Lung (tissue), 11 donors: ENCODE measurements at regions not wholly inside any gene's neighbourhood (a gene's known extent, or its start where the extent isn't known, plus 50 kb on each side); places are given as distances from the start of the nearest gene placed in this dataset.

Source experiments
- ATAC-seq: fragments of 200-7000 bp; cut with Tn5 transposase; one replicate; pipeline ENCODE4 v1.9.1; 2020; ENCODE audit warnings: moderate number of reproducible peaks; ENCODE audit not compliant: insufficient read depth, low FRiP score
- DNase-seq, 3 donors: peaks; one replicate each; pipeline ENCODE4 v3.0.0-alpha.2; 2013 to 2017
- H3K27ac ChIP-seq, 2 donors: one replicate each; pipeline ENCODE4 v1.5.1; 2013; ENCODE audit warnings: mild to moderate bottlenecking in 2 of 2, moderate library complexity in 2 of 2, control low read depth in 1 of 2, inconsistent platforms in 1 of 2, low read depth in 1 of 2, low read length in 1 of 2
- H3K27me3 ChIP-seq, 3 donors: one replicate each; pipeline ENCODE4 v1.5.1; 2013; ENCODE audit warnings: low read length in 2 of 3; ENCODE audit not compliant: control insufficient read depth in 3 of 3, insufficient read depth in 3 of 3
- H3K36me3 ChIP-seq, 4 donors: one replicate each; pipeline ENCODE4 v1.5.1; 2013; ENCODE audit warnings: low read length in 4 of 4, mild to moderate bottlenecking in 1 of 4, moderate library complexity in 1 of 4; ENCODE audit not compliant: control insufficient read depth in 4 of 4, insufficient read depth in 4 of 4
- H3K4me1 ChIP-seq, 5 donors: one replicate each; pipeline ENCODE4 v1.5.1; 2013; ENCODE audit warnings: low read length in 5 of 5, mild to moderate bottlenecking in 2 of 5, moderate library complexity in 1 of 5; ENCODE audit not compliant: control insufficient read depth in 5 of 5, insufficient read depth in 5 of 5
- H3K4me3 ChIP-seq: one replicate; pipeline ENCODE4 v1.5.1; 2013; ENCODE audit warnings: mild to moderate bottlenecking, control low read depth, moderate library complexity
- H3K9ac ChIP-seq, 2 donors: one replicate each; pipeline ENCODE4 v1.5.1; 2013; ENCODE audit warnings: low read length in 2 of 2, control low read depth in 1 of 2; ENCODE audit not compliant: insufficient read depth in 1 of 2
- H3K9me3 ChIP-seq, 4 donors: one replicate each; pipeline ENCODE4 v1.5.1; 2013; ENCODE audit warnings: low read length in 3 of 4, mild to moderate bottlenecking in 1 of 4, moderate library complexity in 1 of 4; ENCODE audit not compliant: control insufficient read depth in 4 of 4, insufficient read depth in 3 of 4
- WGBS, 2 donors: extraction: QIAGEN DNeasy Blood & Tissue Kit; methylation state at CpG; one replicate each; pipeline ENCODE4 v1.1.7; 2013; 5-methylcytosine and 5-hydroxymethylcytosine counted together
- TF ChIP-seq, protein P1 (sequence below): IDR thresholded peaks from 2 replicates; pipeline ENCODE4 v1.5.1; 2012; ENCODE audit warnings: mild to moderate bottlenecking; ENCODE audit errors: control extremely low read depth, extremely low read depth
- donor health status: control.
- donor health status: control.
- donor health status: Bipolar disorder and iron deficiency.
- donor health status: healthy.
- donor health status: DM: yes; HTN: yes; CAD: no.

DNA sequence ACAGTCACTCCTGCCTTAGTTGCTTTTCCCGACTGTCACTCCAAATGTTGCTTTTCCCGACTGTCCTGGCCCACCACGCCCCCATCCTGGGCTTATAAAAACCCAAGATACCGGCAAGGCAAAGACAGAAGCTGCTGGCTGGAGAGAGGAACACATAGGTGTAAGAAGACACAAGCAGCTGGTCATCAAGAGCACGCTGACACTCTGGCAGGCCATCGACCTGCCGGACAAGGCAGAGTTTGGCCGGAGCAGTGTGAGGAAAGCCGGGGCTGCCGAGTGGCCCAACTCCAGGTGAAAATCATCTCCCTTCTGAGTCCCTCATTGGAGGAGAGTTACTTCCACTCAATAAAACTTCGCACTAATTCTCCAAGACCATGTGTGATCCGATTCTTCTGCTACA, 349.5 kb downstream of the SLITRK1 start:
- no peak for ATAC-seq
- no peak overlapping the region for H3K4me3 ChIP-seq
- H3K9ac ChIP-seq, result no peak overlapping the region
- H3K27me3 ChIP-seq, result no peaks in the 10 kb centered on the region
- WGBS, 2 donors, result 89 to 93% methylated on average over 12 of the region's 12 CpGs
- H3K27ac ChIP-seq, result no peak overlapping the region
- H3K36me3 ChIP-seq, result no peaks in the 10 kb centered on the region
- peaks cover 0 to 3% (median 0%) of the 10 kb centered on the region in 4 donors for H3K9me3 ChIP-seq
- H3K4me1 ChIP-seq, result no peaks in the 10 kb centered on the region
- TF ChIP-seq, protein P1, sequence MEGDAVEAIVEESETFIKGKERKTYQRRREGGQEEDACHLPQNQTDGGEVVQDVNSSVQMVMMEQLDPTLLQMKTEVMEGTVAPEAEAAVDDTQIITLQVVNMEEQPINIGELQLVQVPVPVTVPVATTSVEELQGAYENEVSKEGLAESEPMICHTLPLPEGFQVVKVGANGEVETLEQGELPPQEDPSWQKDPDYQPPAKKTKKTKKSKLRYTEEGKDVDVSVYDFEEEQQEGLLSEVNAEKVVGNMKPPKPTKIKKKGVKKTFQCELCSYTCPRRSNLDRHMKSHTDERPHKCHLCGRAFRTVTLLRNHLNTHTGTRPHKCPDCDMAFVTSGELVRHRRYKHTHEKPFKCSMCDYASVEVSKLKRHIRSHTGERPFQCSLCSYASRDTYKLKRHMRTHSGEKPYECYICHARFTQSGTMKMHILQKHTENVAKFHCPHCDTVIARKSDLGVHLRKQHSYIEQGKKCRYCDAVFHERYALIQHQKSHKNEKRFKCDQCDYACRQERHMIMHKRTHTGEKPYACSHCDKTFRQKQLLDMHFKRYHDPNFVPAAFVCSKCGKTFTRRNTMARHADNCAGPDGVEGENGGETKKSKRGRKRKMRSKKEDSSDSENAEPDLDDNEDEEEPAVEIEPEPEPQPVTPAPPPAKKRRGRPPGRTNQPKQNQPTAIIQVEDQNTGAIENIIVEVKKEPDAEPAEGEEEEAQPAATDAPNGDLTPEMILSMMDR, result no peak
- DNase-seq, result no peak

DNA sequence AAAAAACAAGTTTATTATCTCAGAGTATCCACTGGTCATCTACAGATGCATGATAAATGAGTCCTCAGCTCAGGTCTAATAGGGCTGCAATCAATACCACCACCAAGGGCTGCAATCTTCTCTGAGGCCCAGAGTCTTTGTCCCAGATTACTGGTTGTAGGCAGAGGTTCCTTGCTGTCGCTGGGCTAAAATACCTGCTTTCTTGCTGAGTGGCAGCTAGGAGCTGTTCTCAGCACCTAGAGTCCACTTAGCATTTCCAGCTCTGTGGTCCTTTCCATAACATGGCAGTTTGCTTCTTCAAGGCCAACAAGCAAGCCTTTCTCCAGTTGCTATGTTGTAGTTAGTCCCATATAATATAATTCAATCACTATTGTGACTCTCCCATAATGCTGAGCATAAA, 351.3 kb downstream of the SLITRK1 start:
- Histone ChIP-seq H3K36me3 (no peaks in the 10 kb centered on the region), H3K27me3 (no peaks in the 10 kb centered on the region), H3K4me1 (no peaks in the 10 kb centered on the region), H3K27ac (no peak overlapping the region), H3K9me3 (peaks cover 0 to 3% (median 0%) of the 10 kb centered on the region in 4 donors), H3K4me3 (no peak overlapping the region), H3K9ac (no peak overlapping the region)
- 53 to 60% methylated on average over 1 of the region's 1 CpG for WGBS, 2 donors
- TF ChIP-seq, protein P1, result no peak
- DNase-seq (no peak), ATAC-seq (no peak)

DNA sequence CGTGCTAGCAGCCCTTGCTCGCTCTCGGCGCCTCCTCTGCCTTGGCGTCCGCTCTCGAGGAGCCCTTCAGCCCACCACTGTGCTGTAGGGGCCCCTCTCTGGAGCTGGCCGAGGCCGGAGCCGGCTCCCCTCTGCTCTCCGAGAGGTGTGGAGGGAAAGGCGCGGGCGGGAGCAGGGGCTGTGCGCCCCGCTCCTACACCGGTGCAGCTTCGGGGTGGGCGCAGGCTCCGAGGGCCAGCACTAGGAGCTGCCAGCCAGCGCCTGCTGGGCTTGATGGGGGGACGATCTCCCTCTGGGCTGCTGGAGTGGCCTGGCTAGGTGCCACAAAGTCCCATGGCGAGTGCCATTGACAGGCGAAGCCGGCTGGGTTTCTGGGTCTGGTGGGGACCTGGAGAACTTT, 365.5 kb downstream of the SLITRK1 start:
- DNase-seq (no peak), ATAC-seq (no peak)
- Histone ChIP-seq H3K36me3 (no peaks in the 10 kb centered on the region), H3K9me3 (no peaks in the 10 kb centered on the region), H3K27me3 (no peaks in the 10 kb centered on the region), H3K27ac (no peak overlapping the region), H3K4me3 (no peak overlapping the region), H3K4me1 (no peaks in the 10 kb centered on the region), H3K9ac (no peak overlapping the region)
- WGBS, 2 donors, result 93 to 94% methylated on average over 25 of the region's 25 CpGs
- TF ChIP-seq, protein P1, result no peak

DNA sequence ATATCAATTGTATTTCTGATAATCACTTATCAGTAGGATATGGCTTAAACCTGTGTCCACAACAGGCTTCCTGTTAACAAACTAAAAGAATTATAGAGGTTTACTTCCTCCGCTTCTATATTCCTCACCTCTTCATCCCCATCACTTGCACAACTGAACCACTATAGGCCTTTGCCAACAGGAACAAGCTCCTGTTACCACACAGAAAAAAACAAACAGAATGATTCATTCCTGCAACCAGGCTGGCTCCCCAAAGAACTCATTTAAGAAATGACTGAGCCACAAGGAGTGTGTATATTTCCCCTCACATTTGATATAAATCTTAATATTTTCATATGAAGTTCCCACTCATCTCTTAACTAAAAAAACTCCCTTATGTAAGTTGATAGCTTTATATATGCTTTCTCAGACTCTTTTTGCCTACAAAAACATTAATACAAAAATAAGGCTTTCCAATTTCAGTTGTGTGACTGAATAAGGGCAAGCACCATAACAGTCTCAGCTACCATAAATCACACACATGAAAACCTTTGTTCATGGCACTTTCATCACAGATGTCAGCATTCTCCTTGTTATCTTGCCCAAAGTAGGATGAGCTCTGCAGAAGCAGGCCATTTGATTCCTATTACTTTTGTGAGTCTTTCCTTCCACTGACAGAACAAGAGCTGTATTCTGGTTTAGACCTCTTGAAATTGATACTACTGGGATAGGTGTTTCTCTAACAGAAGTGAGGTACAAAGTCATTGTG, 366.8 kb downstream of the SLITRK1 start:
- TF ChIP-seq, protein P1, result no peak
- Histone ChIP-seq H3K9ac (no peak overlapping the region), H3K4me3 (no peak overlapping the region), H3K4me1 (no peaks in the 10 kb centered on the region), H3K27ac (no peak overlapping the region), H3K9me3 (no peaks in the 10 kb centered on the region), H3K27me3 (no peaks in the 10 kb centered on the region), H3K36me3 (no peaks in the 10 kb centered on the region)
- ATAC-seq, result no peak
- 61 to 83% methylated on average over 1 of the region's 1 CpG for WGBS, 2 donors
- no peak for DNase-seq
